Activated naive CD4-positive, alpha-beta T cell treated with anti-CD3 and anti-CD28 coated beads, Interleukin-2, amount 50 U/mL, for 72 hours (primary cell): ENCODE measurements at regions not wholly inside any gene's neighbourhood (a gene's known extent, or its start where the extent isn't known, plus 50 kb on each side); places are given as distances from the start of the nearest gene placed in this dataset.
"Not testable (repeated sequence)": the region's sequence is repeated elsewhere in the genome, so short reads cannot be mapped to it uniquely, and the experiment has no call there.

Experiments used
- ATAC-seq, 2 donors: fragments of 150-1000 bp; cut with Tn5 transposase; 2 replicates each; pipeline ENCODE4 v1.10.0; 2021; ENCODE audit warnings: mild to moderate bottlenecking in 2 of 2, moderate library complexity in 2 of 2
- DNase-seq, 2 donors: peaks; one replicate each; pipeline ENCODE4 v3.0.0; 2021 to 2022; ENCODE audit warnings: low spot score in 2 of 2
- H3K27ac Mint-ChIP-seq, 2 donors: one replicate each; pipeline ENCODE4 v1.8.0; 2022; ENCODE audit warnings: mild to moderate bottlenecking in 2 of 2, mixed read lengths in 2 of 2
- H3K36me3 Mint-ChIP-seq, 2 donors: one replicate each; pipeline ENCODE4 v1.8.0; 2022; ENCODE audit warnings: mixed read lengths in 2 of 2
- H3K9me3 Mint-ChIP-seq, 2 donors: one replicate each; pipeline ENCODE4 v1.8.0; 2022; ENCODE audit warnings: mixed read lengths in 2 of 2

- no peak overlapping the region for H3K27ac Mint-ChIP-seq
- ATAC-seq, result no peak
- no peaks in the 10 kb centered on the region for H3K36me3 Mint-ChIP-seq
- DNase-seq, result no peak
- H3K9me3 Mint-ChIP-seq, result peaks cover 0 to 6% of the 10 kb centered on the region in 2 donors
Observed at GRCh38 chr10:43921881-43922280, 273.2 kb upstream of the ZNF32 start.

- no peak for ATAC-seq
- DNase-seq, result no peak
- H3K27ac Mint-ChIP-seq, result no peak overlapping the region
- H3K9me3 Mint-ChIP-seq, result peaks cover 0 to 6% of the 10 kb centered on the region in 2 donors
- no peaks in the 10 kb centered on the region for H3K36me3 Mint-ChIP-seq
Observed at GRCh38 chr10:43921478-43921877, 272.8 kb upstream of the ZNF32 start.

DNA sequence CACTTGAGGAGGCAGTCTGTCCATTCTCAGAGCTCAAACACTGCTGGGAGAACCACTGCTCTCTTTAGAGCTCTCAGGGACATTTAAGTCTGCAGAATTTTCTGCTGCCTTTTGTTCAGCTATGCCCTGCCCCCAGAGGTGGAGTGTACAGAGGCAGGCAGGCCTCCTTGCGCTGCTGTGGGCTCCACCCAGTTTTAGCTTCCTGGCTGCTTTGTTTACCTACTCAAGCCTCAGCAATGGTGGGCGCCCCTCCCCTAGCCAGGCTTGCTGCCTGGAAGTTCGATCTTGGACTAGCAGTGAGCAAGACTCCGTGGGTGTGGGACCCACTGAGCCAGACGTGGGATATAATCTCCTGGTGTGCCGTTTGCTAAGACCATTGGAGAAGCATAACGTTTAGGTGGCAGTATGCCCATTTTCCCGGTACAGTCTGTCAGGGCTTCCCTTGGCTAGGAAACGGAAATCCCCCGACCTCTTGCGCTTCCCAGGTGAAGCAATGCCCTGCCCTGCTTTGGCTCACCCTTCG is 271.6 kb upstream of the ZNF32 start:
- not testable (repeated sequence) for DNase-seq, H3K27ac Mint-ChIP-seq, H3K9me3 Mint-ChIP-seq, H3K36me3 Mint-ChIP-seq, ATAC-seq

GRCh38 chr10:43913676-43914235 is 265.1 kb upstream of the ZNF32 start:
- H3K27ac Mint-ChIP-seq, result no peak overlapping the region
- no peaks in the 10 kb centered on the region for H3K36me3 Mint-ChIP-seq
- no peak for DNase-seq
- no peak for ATAC-seq
- no peaks in the 10 kb centered on the region for H3K9me3 Mint-ChIP-seq

DNA sequence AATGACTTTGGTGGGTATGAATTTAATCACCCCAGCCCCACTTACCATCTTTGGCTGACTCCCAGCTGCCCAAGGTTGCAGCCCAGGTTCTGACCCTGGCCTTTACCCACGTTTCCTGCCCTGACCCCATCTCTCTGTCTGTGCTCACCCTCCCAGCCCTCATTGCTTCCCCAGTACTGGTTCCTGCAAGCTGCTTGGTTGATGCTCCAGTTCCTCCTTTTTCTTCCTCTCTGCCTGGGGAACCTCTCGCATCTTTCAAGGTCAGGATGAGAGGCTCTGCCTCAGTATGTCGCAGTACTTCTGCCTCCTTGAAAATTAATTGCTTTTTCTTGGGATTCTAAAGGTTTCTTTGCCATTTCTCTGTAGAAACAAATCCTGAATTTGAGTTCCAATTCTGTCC is 263.8 kb upstream of the ZNF32 start:
- no peaks in the 10 kb centered on the region for H3K36me3 Mint-ChIP-seq
- no peak for DNase-seq
- no peak for ATAC-seq
- no peaks in the 10 kb centered on the region for H3K9me3 Mint-ChIP-seq
- H3K27ac Mint-ChIP-seq, result peak overlapping the region; percentile 44 to 58

DNA sequence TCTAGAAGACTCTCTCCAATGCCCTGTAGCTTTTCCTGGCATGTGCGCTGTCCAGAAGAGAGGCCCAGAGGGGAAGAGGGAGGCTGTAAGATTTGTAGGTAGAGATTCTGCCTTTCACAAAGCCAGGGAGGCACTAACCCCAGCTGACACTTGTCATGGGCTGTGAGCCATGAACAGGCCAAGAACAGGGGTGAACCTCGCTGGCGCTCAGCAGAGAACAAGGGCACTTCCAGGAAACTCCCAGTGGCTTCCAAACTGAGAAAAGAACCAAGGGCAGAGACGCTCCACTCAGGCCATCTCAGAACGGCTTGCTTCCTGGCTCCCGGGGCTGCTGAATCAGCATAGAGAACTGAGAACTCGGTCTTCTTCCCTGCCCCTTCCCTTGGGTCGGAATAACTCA is 257.8 kb upstream of the ZNF32 start:
- no peak for ATAC-seq
- no peak for DNase-seq
- Mint-ChIP-seq H3K9me3 (no peaks in the 10 kb centered on the region), H3K36me3 (no peaks in the 10 kb centered on the region), H3K27ac (no peak overlapping the region)

- H3K36me3 Mint-ChIP-seq, result no peaks in the 10 kb centered on the region
- H3K27ac Mint-ChIP-seq, result no peak overlapping the region
- no peak for ATAC-seq
- DNase-seq, result no peak
- H3K9me3 Mint-ChIP-seq, result no peaks in the 10 kb centered on the region
Observed at GRCh38 chr10:43905512-43906236, 257.0 kb upstream of the ZNF32 start.

DNA sequence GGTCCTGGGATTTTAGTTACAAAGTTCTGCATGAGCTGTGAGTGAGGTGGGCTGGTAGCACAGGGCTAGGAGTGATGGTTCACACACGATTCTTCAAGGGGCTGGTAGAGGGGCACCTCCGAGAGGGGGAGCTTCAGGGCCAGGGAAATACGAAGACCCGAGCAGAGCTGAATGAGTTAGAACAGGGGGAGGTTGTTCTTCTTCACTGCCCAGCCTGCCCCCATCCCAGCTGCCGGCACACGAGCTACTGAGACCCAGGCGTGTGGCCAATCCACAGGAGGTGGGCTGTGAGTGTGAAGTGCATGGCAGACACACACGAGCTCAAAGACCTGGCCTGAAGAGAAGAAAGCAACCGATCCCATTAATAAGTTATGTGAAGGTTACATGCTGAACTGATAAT is 256.2 kb upstream of the ZNF32 start:
- DNase-seq, result no peak
- H3K36me3 Mint-ChIP-seq, result no peaks in the 10 kb centered on the region
- H3K9me3 Mint-ChIP-seq, result no peaks in the 10 kb centered on the region
- no peak for ATAC-seq
- H3K27ac Mint-ChIP-seq, result no peak overlapping the region

DNA sequence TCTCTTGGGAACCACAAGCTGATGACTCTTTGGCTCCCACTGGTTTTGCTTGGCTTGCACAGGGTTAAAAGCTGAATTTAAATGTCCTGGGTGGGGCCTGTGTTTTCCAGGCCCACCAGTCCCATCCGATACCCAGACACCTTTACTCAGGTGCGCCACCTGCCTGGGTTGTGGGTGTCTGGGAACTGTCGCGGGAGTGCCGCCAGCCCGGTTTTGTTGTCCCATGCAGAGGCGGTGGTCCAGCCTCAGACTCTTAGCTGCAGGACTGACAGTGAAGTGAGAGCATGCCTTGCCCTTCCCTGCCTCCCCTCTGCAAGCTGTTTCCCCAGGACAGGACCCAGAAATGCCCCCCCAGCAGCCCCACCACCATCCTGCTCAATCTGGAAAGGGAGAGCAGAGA is 255.6 kb upstream of the ZNF32 start:
- Mint-ChIP-seq H3K27ac (no peak overlapping the region), H3K36me3 (no peaks in the 10 kb centered on the region), H3K9me3 (no peaks in the 10 kb centered on the region)
- DNase-seq, result no peak
- no peak for ATAC-seq

- DNase-seq, result no peak
- Mint-ChIP-seq H3K9me3 (no peaks in the 10 kb centered on the region), H3K27ac (no peak overlapping the region), H3K36me3 (no peaks in the 10 kb centered on the region)
- no peak for ATAC-seq
Observed at GRCh38 chr10:43903451-43903850, 254.8 kb upstream of the ZNF32 start.

GRCh38 chr10:43902842-43903241 is 254.2 kb upstream of the ZNF32 start:
- Mint-ChIP-seq H3K27ac (no peak overlapping the region), H3K36me3 (no peaks in the 10 kb centered on the region), H3K9me3 (no peaks in the 10 kb centered on the region)
- DNase-seq (no peak), ATAC-seq (no peak)

- no peak for ATAC-seq
- DNase-seq, result no peak
- H3K9me3 Mint-ChIP-seq, result no peaks in the 10 kb centered on the region
- no peak overlapping the region for H3K27ac Mint-ChIP-seq
- no peaks in the 10 kb centered on the region for H3K36me3 Mint-ChIP-seq
Observed at GRCh38 chr10:43901744-43902504, 253.2 kb upstream of the ZNF32 start.

- ATAC-seq (no peak), DNase-seq (no peak)
- no peak overlapping the region for H3K27ac Mint-ChIP-seq
- H3K36me3 Mint-ChIP-seq, result no peaks in the 10 kb centered on the region
- no peaks in the 10 kb centered on the region for H3K9me3 Mint-ChIP-seq
Observed at GRCh38 chr10:43901302-43901701, 252.6 kb upstream of the ZNF32 start.

- no peaks in the 10 kb centered on the region for H3K36me3 Mint-ChIP-seq
- H3K27ac Mint-ChIP-seq, result no peak overlapping the region
- H3K9me3 Mint-ChIP-seq, result no peaks in the 10 kb centered on the region
- ATAC-seq, result no peak
- no peak for DNase-seq
Observed at GRCh38 chr10:43900571-43900970, 251.9 kb upstream of the ZNF32 start.

- no peak for ATAC-seq
- no peak for DNase-seq
- H3K36me3 Mint-ChIP-seq, result no peaks in the 10 kb centered on the region
- H3K27ac Mint-ChIP-seq, result no peak overlapping the region
- H3K9me3 Mint-ChIP-seq, result no peaks in the 10 kb centered on the region
Observed at GRCh38 chr10:43899224-43899959, 250.7 kb upstream of the ZNF32 start.

DNA sequence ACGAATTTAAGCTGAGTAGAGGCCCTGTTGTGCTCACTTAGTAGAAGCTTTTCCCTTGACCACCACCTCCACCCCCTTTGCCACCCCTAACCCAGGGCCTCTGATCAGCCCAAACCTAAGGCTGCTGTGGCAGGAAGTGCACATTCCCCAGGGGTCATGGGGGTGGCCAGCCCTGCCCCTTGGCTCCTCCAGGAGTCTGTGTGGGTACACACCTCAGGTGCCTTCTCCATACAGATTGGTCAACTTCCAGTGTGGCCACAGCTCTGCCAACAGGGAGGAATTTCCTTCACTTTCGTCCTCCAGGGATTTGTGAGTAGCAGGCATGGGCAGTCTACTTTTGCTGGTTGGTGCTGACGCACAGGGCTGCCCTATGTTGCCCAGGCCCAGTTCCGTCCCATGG is 249.9 kb upstream of the ZNF32 start:
- Mint-ChIP-seq H3K9me3 (no peaks in the 10 kb centered on the region), H3K27ac (no peak overlapping the region), H3K36me3 (no peaks in the 10 kb centered on the region)
- no peak for ATAC-seq
- no peak for DNase-seq
